ENCODE measurements at regions not wholly inside any gene's neighbourhood (a gene's known extent, or its start where the extent isn't known, plus 50 kb on each side); places are given as distances from the start of the nearest gene placed in this dataset.

DNA sequence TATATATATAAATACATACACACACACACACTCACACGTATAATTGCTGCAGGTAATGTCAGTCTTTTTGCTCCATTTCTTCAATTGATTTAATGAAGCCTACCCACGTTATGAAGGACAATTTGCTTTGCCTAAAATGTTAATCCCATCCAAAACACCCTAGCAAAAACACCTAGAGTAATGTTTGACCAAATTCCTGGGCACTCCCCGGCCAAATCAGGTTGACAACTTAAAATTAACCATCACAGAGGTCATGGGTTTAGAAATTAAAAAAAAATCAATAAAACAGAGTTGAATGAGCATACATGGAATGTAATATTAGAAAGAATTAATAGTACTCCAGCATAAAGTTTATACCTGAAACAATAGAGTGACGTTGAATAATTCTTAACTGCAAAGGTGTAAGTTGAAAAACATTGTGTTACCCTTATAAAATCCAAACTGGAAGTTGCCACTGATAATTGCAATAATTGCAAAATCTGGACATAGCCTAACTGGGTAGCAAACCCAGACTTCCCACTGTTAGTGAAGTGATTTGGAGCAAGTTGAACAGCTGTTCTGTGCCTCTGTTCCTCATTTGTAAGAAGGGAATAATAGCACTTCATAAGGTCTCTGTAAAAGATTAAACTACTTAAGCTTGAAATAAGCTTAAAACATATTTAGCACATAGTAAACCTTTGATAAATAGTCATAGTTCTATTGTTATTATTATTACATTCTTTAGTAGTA lies 2120.5 kb downstream of the PCDH7 start:
- no peak for DNase-seq (ENCODE audit: low read depth)
- no peak for TF ChIP-seq CTCF (conservative IDR thresholded peaks at IDR 0.05; ENCODE audit: low read length)

DNA sequence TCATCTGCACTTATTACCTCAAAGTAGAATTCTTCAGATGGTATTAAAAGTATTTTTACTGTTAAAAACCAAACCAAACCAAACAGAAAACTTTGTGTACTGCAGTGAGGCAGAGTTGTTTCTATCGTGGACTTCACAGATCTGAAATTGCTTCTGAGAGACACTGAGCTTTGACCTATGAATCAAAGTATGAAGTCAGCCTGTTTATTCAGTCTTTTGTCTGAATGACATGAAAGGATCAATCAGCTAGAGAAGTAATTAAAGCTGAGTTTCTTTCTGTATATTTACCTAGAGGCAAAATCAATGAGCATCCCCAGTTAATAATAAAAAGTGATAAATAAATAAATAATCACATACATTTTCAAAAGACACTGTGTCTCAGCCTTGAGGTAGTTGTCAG lies 2121.0 kb downstream of the PCDH7 start:
- no peak for DNase-seq (ENCODE audit: low read depth)
- TF ChIP-seq CTCF (conservative IDR thresholded peaks at IDR 0.05; ENCODE audit: low read length): no peak
- H3K4me3 ChIP-seq (ENCODE audit: low read length): no peak overlapping the region

More for the DNA sequence above, 2120.5 kb downstream of the PCDH7 start:
- H3K4me3 ChIP-seq (ENCODE audit: low read length): no peak overlapping the region

DNA sequence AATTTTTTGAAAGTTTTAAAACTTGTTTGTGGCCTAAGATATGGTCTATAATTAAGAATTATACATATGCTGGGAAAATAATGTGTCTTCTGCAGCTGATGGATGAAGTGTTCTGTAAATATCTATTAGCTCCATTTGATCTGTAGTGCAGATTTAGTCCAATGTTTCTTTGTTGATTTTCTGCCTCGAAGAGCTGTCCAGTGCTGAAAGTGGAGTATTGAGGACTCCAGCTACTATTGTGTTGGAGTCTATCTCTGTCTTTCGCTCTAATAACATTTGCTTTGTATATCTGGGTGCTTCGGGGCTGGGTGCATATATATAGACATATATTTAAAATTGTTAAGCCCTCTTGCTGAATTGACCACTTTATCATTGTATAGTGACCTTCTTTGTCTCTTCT lies 2127.3 kb downstream of the PCDH7 start:
- no peak for DNase-seq (ENCODE audit: low read depth)
- no peak for TF ChIP-seq CTCF (conservative IDR thresholded peaks at IDR 0.05; ENCODE audit: low read length)

DNA sequence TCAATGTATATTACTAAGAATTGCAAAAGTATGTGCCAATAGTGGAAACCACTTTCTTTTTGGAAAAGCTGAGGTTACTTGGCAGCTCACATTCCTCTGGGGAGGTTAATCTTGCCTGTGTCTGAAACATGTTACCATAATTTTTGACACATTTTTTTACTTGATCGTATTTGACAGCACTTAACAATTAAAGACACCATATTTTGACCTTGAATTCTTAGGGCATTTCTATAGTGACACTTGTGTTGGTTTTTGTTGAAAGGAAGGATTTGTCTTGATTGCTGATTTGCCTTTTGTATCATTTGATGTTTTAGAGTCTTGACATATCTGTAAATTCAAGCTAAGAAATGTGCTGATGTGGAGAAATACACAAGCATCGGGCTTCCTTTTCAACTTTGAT lies 2135.5 kb downstream of the PCDH7 start:
- H3K4me3 ChIP-seq (ENCODE audit: low read length): no peak overlapping the region
- no peak for TF ChIP-seq CTCF (conservative IDR thresholded peaks at IDR 0.05; ENCODE audit: low read length)
- DNase-seq (ENCODE audit: low read depth): no peak

More for the DNA sequence above, 2127.3 kb downstream of the PCDH7 start:
- H3K4me3 ChIP-seq (ENCODE audit: low read length): no peak overlapping the region

GRCh38 chr4:32858361-32858760 lies 2138.2 kb downstream of the PCDH7 start:
- TF ChIP-seq CTCF (conservative IDR thresholded peaks at IDR 0.05; ENCODE audit: low read length): no peak
- H3K4me3 ChIP-seq (ENCODE audit: low read length): no peak overlapping the region
- DNase-seq (ENCODE audit: low read depth): no peak

DNA sequence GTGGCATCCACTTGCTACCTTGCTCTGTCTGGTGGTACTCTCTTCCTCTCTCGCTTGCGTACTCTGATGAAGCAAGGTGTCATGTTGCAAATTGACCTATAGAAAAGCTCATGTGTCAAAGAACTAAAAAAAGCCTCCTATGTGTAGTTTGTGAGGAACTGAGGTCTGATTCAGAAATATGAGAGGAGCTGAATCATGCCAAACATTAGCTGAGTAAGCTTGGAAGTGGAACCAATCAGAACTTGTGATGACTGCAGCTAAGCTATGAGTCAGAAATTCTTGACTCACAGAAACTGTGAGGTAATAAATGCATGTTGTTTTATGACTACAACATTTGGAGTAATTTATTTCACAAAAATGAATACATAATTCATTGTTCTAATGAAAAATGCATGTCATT lies 2138.8 kb downstream of the PCDH7 start:
- TF ChIP-seq CTCF (conservative IDR thresholded peaks at IDR 0.05; ENCODE audit: low read length): no peak
- peak; percentile 51 for DNase-seq (ENCODE audit: low read depth)
- no peak overlapping the region for H3K4me3 ChIP-seq (ENCODE audit: low read length)

DNA sequence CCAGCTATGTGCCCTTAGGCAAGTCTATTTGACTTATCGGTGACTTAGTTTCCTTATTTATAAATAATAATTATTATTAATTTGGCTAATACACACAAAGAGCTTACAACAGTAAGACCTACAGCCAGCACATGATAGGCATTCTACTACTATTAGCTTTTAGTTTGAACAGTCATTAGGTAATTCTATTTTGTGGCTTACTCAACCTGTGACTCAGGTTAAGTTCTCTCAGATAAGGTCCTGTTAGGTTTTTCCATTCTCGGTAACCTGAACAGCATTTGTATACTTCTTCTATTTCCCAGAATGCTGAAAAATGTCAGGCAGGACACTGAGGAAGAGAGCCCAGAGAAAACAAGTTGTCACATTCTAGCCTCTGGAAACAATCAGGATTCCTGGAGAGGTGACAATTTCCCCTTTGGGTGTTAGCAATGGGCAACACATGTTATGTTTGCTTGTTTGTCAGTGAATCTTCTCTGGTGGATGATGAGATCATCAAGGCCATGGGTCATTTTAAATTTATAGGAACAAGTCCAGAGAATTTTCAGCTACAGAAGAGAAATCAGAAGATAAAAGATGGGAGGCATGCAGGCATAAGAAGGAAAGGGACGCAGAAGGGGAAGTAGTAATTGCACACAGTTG lies 2144.7 kb downstream of the PCDH7 start:
- DNase-seq (ENCODE audit: low read depth): no peak
- no peak for TF ChIP-seq CTCF (conservative IDR thresholded peaks at IDR 0.05; ENCODE audit: low read length)

More for the DNA sequence above, 2144.7 kb downstream of the PCDH7 start:
- H3K4me3 ChIP-seq (ENCODE audit: low read length): no peak overlapping the region
